Chondrocyte (in vitro differentiated cells): ENCODE measurements at regions not wholly inside any gene's neighbourhood (a gene's known extent, or its start where the extent isn't known, plus 50 kb on each side); places are given as distances from the start of the nearest gene placed in this dataset.

Experiments
- DNase-seq: peaks from one replicate; pipeline ENCODE4 v3.0.0; 2021; ENCODE audit warnings: mixed read lengths, low spot score
- H3K27ac Mint-ChIP-seq: one replicate; pipeline ENCODE4 v1.8.0; 2021; ENCODE audit warnings: mild to moderate bottlenecking, moderate library complexity, mixed read lengths; ENCODE audit not compliant: unreplicated experiment
- H3K27me3 Mint-ChIP-seq: 2 replicates; pipeline ENCODE4 v1.8.0; 2021; ENCODE audit warnings: low read depth, mixed read lengths
- H3K36me3 Mint-ChIP-seq: 2 replicates; pipeline ENCODE4 v1.8.0; 2021; ENCODE audit warnings: low read depth, mixed read lengths
- H3K4me1 Mint-ChIP-seq: 2 replicates; pipeline ENCODE4 v1.8.0; 2021; ENCODE audit warnings: low read depth, mild to moderate bottlenecking, mixed read lengths
- H3K4me3 Mint-ChIP-seq: one replicate; pipeline ENCODE4 v1.8.0; 2021; ENCODE audit warnings: mild to moderate bottlenecking, moderate library complexity, mixed read lengths; ENCODE audit not compliant: unreplicated experiment
- H3K9me3 Mint-ChIP-seq: 2 replicates; pipeline ENCODE4 v1.8.0; 2021; ENCODE audit warnings: low read depth, mixed read lengths
- TF ChIP-seq, protein P1 (sequence below): fragments of 200-600 bp; sonication (generic); IDR thresholded peaks from 2 replicates; pipeline ENCODE4 v1.5.0; 2021; ENCODE audit warnings: antibody characterized with exemption, mild to moderate bottlenecking, moderate library complexity

DNA sequence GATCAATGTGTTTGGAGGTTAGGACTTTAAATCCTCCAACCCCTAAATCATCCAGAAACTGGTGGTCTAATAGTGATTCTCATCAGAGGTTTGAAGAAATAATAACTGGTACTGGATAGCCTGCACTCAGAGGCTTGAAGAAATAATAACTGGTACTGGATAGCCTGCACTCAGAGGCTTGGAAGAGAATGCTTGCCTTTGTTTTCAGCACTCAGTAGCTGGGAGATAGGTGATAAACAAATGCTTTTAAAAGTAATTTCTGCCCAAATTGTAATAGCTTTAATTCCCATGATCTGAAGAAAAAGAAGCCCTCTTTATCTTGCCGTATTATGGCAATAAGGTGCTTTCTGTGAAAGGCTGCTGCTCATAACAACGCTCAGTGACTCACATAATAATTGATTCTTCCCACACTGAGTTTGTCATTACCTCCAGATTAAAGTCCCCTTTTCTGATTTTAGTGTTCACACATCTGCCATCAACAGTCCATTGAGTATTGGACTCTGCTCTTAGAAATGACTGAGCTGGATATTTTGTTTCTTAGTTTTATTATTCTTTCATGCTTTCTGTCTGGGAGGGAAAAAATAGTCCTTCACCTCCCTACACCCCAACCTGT lies 112.3 kb upstream of the PHYHIPL start:
- Mint-ChIP-seq H3K9me3 (peaks cover 3% of the 10 kb centered on the region), H3K27me3 (peaks cover 12% of the 10 kb centered on the region), H3K27ac (no peak overlapping the region), H3K4me1 (no peaks in the 10 kb centered on the region), H3K4me3 (no peak overlapping the region), H3K36me3 (peaks cover 2% of the 10 kb centered on the region)
- TF ChIP-seq, protein P1, sequence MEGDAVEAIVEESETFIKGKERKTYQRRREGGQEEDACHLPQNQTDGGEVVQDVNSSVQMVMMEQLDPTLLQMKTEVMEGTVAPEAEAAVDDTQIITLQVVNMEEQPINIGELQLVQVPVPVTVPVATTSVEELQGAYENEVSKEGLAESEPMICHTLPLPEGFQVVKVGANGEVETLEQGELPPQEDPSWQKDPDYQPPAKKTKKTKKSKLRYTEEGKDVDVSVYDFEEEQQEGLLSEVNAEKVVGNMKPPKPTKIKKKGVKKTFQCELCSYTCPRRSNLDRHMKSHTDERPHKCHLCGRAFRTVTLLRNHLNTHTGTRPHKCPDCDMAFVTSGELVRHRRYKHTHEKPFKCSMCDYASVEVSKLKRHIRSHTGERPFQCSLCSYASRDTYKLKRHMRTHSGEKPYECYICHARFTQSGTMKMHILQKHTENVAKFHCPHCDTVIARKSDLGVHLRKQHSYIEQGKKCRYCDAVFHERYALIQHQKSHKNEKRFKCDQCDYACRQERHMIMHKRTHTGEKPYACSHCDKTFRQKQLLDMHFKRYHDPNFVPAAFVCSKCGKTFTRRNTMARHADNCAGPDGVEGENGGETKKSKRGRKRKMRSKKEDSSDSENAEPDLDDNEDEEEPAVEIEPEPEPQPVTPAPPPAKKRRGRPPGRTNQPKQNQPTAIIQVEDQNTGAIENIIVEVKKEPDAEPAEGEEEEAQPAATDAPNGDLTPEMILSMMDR = no peak
- no peak for DNase-seq

DNA sequence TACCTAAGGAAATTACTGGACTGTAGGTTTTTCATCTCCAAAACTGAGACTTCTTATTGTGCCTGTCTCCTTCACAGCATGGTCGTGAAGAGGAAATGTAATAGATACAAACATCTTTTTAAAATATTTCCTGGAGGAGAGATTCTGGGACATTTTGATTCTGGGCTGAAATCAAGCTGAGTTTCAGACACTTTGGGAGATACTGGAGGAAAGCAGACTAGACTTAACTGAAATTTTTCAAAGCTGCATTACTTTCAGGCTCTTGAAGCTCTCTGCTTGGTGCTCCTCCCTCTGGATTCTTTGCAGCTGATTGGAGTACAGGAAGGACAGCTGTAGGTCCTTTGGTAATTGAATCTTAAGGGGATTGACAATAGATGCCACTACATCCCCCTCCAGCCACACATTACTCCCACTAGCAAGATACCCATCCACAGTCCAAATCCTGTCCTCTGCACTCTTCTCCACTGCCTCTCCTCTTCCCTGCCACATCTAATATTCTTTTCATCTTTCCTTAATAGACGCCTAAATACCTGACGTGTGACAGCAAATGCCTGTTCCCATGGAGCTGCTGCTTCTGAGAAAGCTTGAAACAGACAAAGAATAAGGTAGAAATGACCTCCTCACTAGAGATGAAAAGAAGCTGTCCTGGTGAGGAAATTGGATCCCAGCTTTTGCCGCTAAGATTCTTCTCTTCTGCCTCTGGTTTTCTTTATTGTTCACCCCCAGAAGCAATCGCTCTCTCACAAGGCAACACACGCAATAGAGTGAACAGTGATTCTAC lies 111.5 kb upstream of the PHYHIPL start:
- Mint-ChIP-seq H3K4me3 (no peak overlapping the region), H3K9me3 (peaks cover 8% of the 10 kb centered on the region), H3K27ac (no peak overlapping the region), H3K36me3 (peaks cover 2% of the 10 kb centered on the region), H3K4me1 (no peaks in the 10 kb centered on the region), H3K27me3 (peaks cover 12% of the 10 kb centered on the region)
- TF ChIP-seq, protein P1 = no peak
- no peak for DNase-seq

DNA sequence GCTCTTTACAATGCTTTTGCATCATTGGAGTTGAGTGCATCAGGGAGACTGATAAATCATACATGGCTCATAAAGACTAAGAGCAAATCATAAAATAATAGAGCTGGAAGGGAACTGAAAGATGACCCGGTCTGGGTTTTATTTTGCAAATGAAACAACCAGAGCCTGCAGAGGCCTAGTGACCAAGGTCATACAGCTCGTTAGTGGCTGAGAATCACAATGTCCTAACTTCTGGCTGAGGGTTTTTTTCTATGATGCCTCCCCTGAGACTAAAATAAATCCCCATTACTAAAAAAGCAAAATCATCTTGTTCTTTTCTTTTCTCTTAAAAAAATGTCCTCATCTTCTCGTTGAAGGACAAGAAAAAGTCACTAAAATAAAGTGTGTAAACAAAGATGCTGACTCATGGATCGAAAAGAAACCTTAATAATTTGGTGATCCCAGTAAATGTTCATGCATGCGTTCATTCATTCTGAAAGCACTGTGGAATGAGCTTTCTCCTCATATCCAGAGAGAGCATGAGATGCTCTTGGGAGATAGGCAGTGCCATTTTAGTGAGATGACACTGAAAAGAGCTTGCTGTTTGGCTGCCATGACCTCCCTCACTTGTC lies 107.8 kb upstream of the PHYHIPL start:
- Mint-ChIP-seq H3K9me3 (peaks cover 8% of the 10 kb centered on the region), H3K27me3 (peaks cover 10% of the 10 kb centered on the region), H3K27ac (no peak overlapping the region), H3K4me3 (no peak overlapping the region), H3K4me1 (peaks cover 8% of the 10 kb centered on the region), H3K36me3 (no peaks in the 10 kb centered on the region)
- TF ChIP-seq, protein P1 = no peak
- no peak for DNase-seq

DNA sequence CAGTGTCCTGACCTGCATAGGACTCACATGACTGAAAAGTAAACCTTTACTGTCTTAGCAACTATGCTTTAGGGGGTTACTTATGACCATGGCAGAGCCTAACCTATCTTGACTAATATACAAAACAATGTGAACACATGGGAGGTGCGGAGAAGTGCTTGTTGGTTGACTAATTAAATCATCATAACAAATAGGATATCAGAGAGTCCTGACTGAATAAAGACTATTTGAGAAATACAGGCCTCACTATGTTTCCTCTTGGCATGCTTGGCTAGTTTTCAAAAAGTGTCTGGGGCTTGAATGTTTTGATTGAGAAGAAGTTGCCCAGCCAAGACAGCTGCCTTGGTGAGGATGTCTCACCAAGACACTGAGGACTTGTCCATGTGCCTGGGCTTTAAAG lies 104.4 kb upstream of the PHYHIPL start:
- H3K27me3 Mint-ChIP-seq = no peaks in the 10 kb centered on the region
- no peak overlapping the region for H3K27ac Mint-ChIP-seq
- H3K36me3 Mint-ChIP-seq = no peaks in the 10 kb centered on the region
- no peak for DNase-seq
- H3K4me3 Mint-ChIP-seq = no peak overlapping the region
- H3K9me3 Mint-ChIP-seq = peaks cover 5% of the 10 kb centered on the region
- TF ChIP-seq, protein P1 = no peak
- peaks cover 15% of the 10 kb centered on the region for H3K4me1 Mint-ChIP-seq

DNA sequence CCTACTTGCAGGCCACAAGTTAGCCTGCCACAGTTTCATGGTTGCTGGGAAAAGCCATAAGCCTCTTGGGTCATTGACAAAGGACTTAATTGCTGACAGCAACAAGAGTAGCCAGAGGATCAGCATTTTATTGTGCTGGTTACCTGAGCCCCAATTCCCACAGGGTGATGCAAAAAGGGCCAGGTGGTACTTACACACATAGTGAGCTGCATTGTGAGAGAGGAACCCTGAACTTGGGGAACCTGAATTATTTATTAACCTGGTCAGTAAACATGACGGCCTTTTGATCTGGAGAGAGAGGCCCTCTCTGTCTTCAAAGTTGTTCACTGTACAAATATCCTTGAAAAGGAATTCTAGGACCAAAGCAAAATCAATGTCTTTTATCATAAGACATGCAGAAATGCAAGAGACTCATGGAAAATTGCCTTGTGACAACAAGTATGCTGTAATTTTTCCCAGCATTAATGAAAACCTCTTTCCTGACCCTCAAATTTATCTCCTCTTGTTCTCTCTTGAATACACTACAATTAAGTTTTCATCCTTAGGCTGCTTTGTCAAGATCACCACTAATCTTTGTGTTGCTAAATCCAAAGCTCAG lies 102.9 kb upstream of the PHYHIPL start:
- Mint-ChIP-seq H3K4me1 (peaks cover 24% of the 10 kb centered on the region), H3K27ac (no peak overlapping the region), H3K4me3 (no peak overlapping the region), H3K27me3 (no peaks in the 10 kb centered on the region), H3K36me3 (no peaks in the 10 kb centered on the region), H3K9me3 (peaks cover 5% of the 10 kb centered on the region)
- TF ChIP-seq, protein P1 = no peak
- DNase-seq = no peak
